HG03066 (cell line): ENCODE measurements at regions not wholly inside any gene's neighbourhood (a gene's known extent, or its start where the extent isn't known, plus 50 kb on each side); places are given as distances from the start of the nearest gene placed in this dataset.
"Not testable (repeated sequence)": the region's sequence is repeated elsewhere in the genome, so short reads cannot be mapped to it uniquely, and the experiment has no call there.

Experiments
- ATAC-seq: cut with Tn5 transposase; IDR thresholded peaks from one replicate; pipeline ENCODE4 v1.9.1; 2021; ENCODE audit warnings: low read depth; ENCODE audit not compliant: unreplicated experiment

GRCh38 chr18:64379662-64380061 lies 230.8 kb upstream of the LINC00305 start:
- ATAC-seq, result peak; percentile 27

- ATAC-seq, result no peak
Observed at GRCh38 chr18:64377446-64377845, 228.6 kb upstream of the LINC00305 start.

GRCh38 chr18:64372850-64373249 lies 224.0 kb upstream of the LINC00305 start:
- ATAC-seq, result no peak

- ATAC-seq, result not testable (repeated sequence)
Observed at GRCh38 chr18:64369830-64370440, 221.0 kb upstream of the LINC00305 start.

GRCh38 chr18:64365106-64365505 lies 216.2 kb upstream of the LINC00305 start:
- no peak for ATAC-seq

- ATAC-seq, result no peak
Observed at GRCh38 chr18:64337673-64338072, 188.8 kb upstream of the LINC00305 start.

- ATAC-seq, result no peak
Observed at GRCh38 chr18:64337018-64337417, 188.1 kb upstream of the LINC00305 start.

- ATAC-seq, result no peak
Observed at GRCh38 chr18:64334748-64335147, 185.9 kb upstream of the LINC00305 start.

GRCh38 chr18:64333584-64333983 lies 184.7 kb upstream of the LINC00305 start:
- no peak for ATAC-seq

- no peak for ATAC-seq
Observed at GRCh38 chr18:64332835-64333234, 183.9 kb upstream of the LINC00305 start.

- no peak for ATAC-seq
Observed at GRCh38 chr18:64331419-64331818, 182.5 kb upstream of the LINC00305 start.

GRCh38 chr18:64330931-64331330 lies 182.0 kb upstream of the LINC00305 start:
- ATAC-seq, result no peak

GRCh38 chr18:64330161-64330560 lies 181.3 kb upstream of the LINC00305 start:
- ATAC-seq, result no peak

GRCh38 chr18:64322189-64322588 lies 173.3 kb upstream of the LINC00305 start:
- no peak for ATAC-seq

GRCh38 chr18:64318547-64318946 lies 169.7 kb upstream of the LINC00305 start:
- no peak for ATAC-seq

GRCh38 chr18:64311859-64312258 lies 163.0 kb upstream of the LINC00305 start:
- ATAC-seq, result no peak

- no peak for ATAC-seq
Observed at GRCh38 chr18:64295839-64296238, 147.0 kb upstream of the LINC00305 start.

GRCh38 chr18:64294967-64295366 lies 146.1 kb upstream of the LINC00305 start:
- ATAC-seq, result no peak

GRCh38 chr18:64288432-64288831 lies 139.5 kb upstream of the LINC00305 start:
- no peak for ATAC-seq

- no peak for ATAC-seq
Observed at GRCh38 chr18:64287926-64288325, 139.0 kb upstream of the LINC00305 start.

GRCh38 chr18:64283059-64283458 lies 134.2 kb upstream of the LINC00305 start:
- ATAC-seq, result no peak

GRCh38 chr18:64278026-64278425 lies 129.1 kb upstream of the LINC00305 start:
- ATAC-seq, result no peak
